Right forelimb (tissue), 1 donor: ENCODE measurements at regions not wholly inside any gene's neighbourhood (a gene's known extent, or its start where the extent isn't known, plus 50 kb on each side); places are given as distances from the start of the nearest gene placed in this dataset.
"Not testable (repeated sequence)": the region's sequence is repeated elsewhere in the genome, so short reads cannot be mapped to it uniquely, and the experiment has no call there.

ENCODE experiments used
- DNase-seq: peaks from one replicate; pipeline ENCODE4 v3.0.0-alpha.2; 2018

- no peak for DNase-seq
Measured at GRCh38 chr14:30381861-30382480, 177.0 kb upstream of the G2E3 start.

- no peak for DNase-seq
Measured at GRCh38 chr14:30385925-30386324, 173.0 kb upstream of the G2E3 start.

GRCh38 chr14:30387871-30388270 is 171.1 kb upstream of the G2E3 start:
- DNase-seq = no peak

- no peak for DNase-seq
Measured at GRCh38 chr14:30389134-30389876, 169.7 kb upstream of the G2E3 start.

GRCh38 chr14:30389877-30390385 is 169.0 kb upstream of the G2E3 start:
- DNase-seq = no peak

- DNase-seq = no peak
Measured at GRCh38 chr14:30395065-30395464, 163.9 kb upstream of the G2E3 start.

- DNase-seq = no peak
Measured at GRCh38 chr14:30402846-30403245, 156.1 kb upstream of the G2E3 start.

- no peak for DNase-seq
Measured at GRCh38 chr14:30403791-30404190, 155.2 kb upstream of the G2E3 start.

- DNase-seq = not testable (repeated sequence)
Measured at GRCh38 chr14:30409508-30410015, 149.4 kb upstream of the G2E3 start.

GRCh38 chr14:30410986-30411385 is 148.0 kb upstream of the G2E3 start:
- no peak for DNase-seq

GRCh38 chr14:30413184-30413583 is 145.8 kb upstream of the G2E3 start:
- DNase-seq = not testable (repeated sequence)

- no peak for DNase-seq
Measured at GRCh38 chr14:30417121-30417520, 141.8 kb upstream of the G2E3 start.

- DNase-seq = no peak
Measured at GRCh38 chr14:30417999-30418398, 141.0 kb upstream of the G2E3 start.

GRCh38 chr14:30419037-30419436 is 139.9 kb upstream of the G2E3 start:
- no peak for DNase-seq

GRCh38 chr14:30420515-30420914 is 138.4 kb upstream of the G2E3 start:
- no peak for DNase-seq

GRCh38 chr14:30426463-30426862 is 132.5 kb upstream of the G2E3 start:
- no peak for DNase-seq

- no peak for DNase-seq
Measured at GRCh38 chr14:30427401-30427800, 131.6 kb upstream of the G2E3 start.

- no peak for DNase-seq
Measured at GRCh38 chr14:30427846-30428245, 131.1 kb upstream of the G2E3 start.

GRCh38 chr14:30431552-30431951 is 127.4 kb upstream of the G2E3 start:
- no peak for DNase-seq

GRCh38 chr14:30440961-30441360 is 118.0 kb upstream of the G2E3 start:
- no peak for DNase-seq

GRCh38 chr14:30443368-30444007 is 115.5 kb upstream of the G2E3 start:
- DNase-seq = no peak

GRCh38 chr14:30444451-30444850 is 114.5 kb upstream of the G2E3 start:
- no peak for DNase-seq

- DNase-seq = no peak
Measured at GRCh38 chr14:30445011-30445793, 113.8 kb upstream of the G2E3 start.
